ENCODE measurements at regions not wholly inside any gene's neighbourhood (a gene's known extent, or its start where the extent isn't known, plus 50 kb on each side); places are given as distances from the start of the nearest gene placed in this dataset.

- peak; percentile 36; the same call in 1 of the 2 replicates for TF ChIP-seq CTCF (conservative IDR thresholded peaks at IDR 0.05)
- H3K27ac ChIP-seq: no peak overlapping the region
These were observed 66.7 kb upstream of the CAST start for GRCh38 chr5:96595300-96596090.

DNA sequence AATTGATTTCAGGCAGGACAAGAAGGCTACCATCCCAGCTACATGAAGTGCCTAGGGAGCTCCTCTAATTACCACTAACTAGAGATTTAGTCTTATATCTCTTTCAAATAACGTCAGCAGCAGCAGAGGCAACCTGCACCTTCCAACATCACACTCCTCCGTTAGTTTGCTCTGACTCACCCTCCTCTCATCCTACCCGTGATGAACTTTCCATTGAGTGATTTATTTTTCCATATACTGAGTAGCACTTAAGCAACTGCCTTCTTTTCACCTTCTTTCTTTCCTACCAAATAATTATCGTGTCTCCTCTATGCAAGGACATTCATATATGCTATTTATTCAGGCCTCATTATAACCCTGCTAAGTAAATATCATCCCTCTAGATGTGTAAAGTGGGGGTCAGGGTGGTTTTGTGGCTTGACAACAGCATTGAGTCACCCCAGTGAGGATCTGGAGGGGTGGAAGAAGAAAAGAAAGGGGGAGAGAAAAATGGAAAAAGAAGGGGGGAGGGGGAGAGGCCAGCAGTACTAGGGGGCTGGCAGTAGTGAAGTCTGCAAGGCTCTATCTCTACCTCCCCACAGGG lies 64.6 kb upstream of the CAST start:
- TF ChIP-seq CTCF (conservative IDR thresholded peaks at IDR 0.05): no peak
- no peak overlapping the region for H3K27ac ChIP-seq

GRCh38 chr5:96601200-96601599 lies 61.0 kb upstream of the CAST start:
- no peak for TF ChIP-seq CTCF (conservative IDR thresholded peaks at IDR 0.05)
- no peak overlapping the region for H3K27ac ChIP-seq

GRCh38 chr5:96601715-96602244 lies 60.4 kb upstream of the CAST start:
- TF ChIP-seq CTCF (conservative IDR thresholded peaks at IDR 0.05): peak; percentile 94
- H3K27ac ChIP-seq: no peak overlapping the region

DNA sequence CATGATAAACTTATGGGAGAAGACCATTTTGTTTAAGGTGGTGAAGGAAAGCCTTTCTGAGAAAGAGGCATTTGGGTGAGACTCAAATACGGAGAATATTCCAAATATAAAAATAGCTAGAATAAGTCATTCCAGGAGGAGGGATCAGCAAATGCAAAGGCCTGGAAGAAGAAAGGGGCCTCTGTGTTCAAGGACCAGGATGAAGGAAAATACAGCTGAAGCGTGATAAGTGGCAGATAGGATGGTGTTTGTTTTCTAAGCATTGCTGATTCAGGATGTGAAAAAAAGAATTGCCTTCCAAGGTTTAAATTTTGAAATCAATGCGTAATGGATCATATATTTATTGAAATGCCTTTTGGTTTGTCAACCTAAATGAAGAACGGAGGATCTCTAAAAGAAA lies 59.4 kb upstream of the CAST start:
- H3K27ac ChIP-seq: no peak overlapping the region

GRCh38 chr5:96605144-96605837 lies 56.9 kb upstream of the CAST start:
- no peak overlapping the region for H3K27ac ChIP-seq
- TF ChIP-seq CTCF (conservative IDR thresholded peaks at IDR 0.05): no peak

More for the DNA sequence above, 59.4 kb upstream of the CAST start:
- TF ChIP-seq CTCF (conservative IDR thresholded peaks at IDR 0.05): no peak

- no peak for TF ChIP-seq CTCF (conservative IDR thresholded peaks at IDR 0.05)
- no peak overlapping the region for H3K27ac ChIP-seq
These were observed 52.8 kb upstream of the CAST start for GRCh38 chr5:96609369-96609768.

Data from VCaP (cell line).